Posterior vena cava (tissue), 2 donors: ENCODE measurements at regions not wholly inside any gene's neighbourhood (a gene's known extent, or its start where the extent isn't known, plus 50 kb on each side); places are given as distances from the start of the nearest gene placed in this dataset.

Experiments used
- DNase-seq: peaks from one replicate; pipeline ENCODE4 v3.0.0-alpha.2; 2020; ENCODE audit warnings: low spot score
- intact Hi-C, 2 donors: fragments of 100-400 bp; cut with DNase I; formaldehyde crosslinking; loops; one replicate each; pipeline versions ENCODE4 v1.14.1 to v1.14.2; 2022 to 2023
- donor health status: DM: yes; HTN: yes; CAD: no.
- donor health status: DM: yes; HTN: yes; CAD: no.

DNA sequence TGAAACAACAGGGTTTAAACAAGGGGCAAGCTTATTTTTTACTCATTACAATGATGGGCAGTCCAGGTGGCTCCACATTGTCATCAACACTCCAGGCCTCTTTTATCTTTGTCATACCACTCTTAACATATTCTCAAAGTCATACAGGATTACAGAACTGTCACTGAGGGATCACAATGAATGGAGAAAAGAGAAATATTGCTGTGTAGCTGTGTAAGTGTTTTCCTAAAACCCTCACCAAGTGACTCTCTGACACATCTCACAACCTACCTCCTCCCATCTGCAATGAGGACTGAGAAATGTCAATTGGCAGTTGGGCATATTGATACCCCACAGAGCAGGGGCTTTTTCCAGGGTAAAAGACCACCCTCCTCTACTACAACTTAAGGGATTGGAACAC is 562.1 kb downstream of the TBC1D4 start:
- intact Hi-C loops = no loop called here
- no peak for DNase-seq

GRCh38 chr13:74912898-74913297 is 569.1 kb downstream of the TBC1D4 start:
- intact Hi-C loops = no loop called here
- DNase-seq = no peak

- intact Hi-C loops = no loop called here
- no peak for DNase-seq
Observed at GRCh38 chr13:74910415-74910814, 571.6 kb downstream of the TBC1D4 start.

- DNase-seq = no peak
- intact Hi-C loops = no loop called here
Observed at GRCh38 chr13:74907788-74908187, 574.2 kb downstream of the TBC1D4 start.

- intact Hi-C loops = no loop called here
- DNase-seq = no peak
Observed at GRCh38 chr13:74904556-74904955, 577.4 kb downstream of the TBC1D4 start.

GRCh38 chr13:74895042-74895796 is 586.8 kb downstream of the TBC1D4 start:
- intact Hi-C loops = no loop called here
- no peak for DNase-seq

GRCh38 chr13:74892096-74892495 is 589.9 kb downstream of the TBC1D4 start:
- intact Hi-C loops = no loop called here
- no peak for DNase-seq

GRCh38 chr13:74891610-74892009 is 590.4 kb downstream of the TBC1D4 start:
- intact Hi-C loops = no loop called here
- no peak for DNase-seq

- DNase-seq = no peak
- intact Hi-C loops = no loop called here
Observed at GRCh38 chr13:74889321-74889720, 592.6 kb downstream of the TBC1D4 start.

GRCh38 chr13:74886502-74886901 is 595.5 kb downstream of the TBC1D4 start:
- intact Hi-C loops = loop anchor here in 1 of 2 donors (2.0 kb wide), 1 partner anchor 74 kb away; no protein-coding TSS in a partner anchor
- DNase-seq = no peak

DNA sequence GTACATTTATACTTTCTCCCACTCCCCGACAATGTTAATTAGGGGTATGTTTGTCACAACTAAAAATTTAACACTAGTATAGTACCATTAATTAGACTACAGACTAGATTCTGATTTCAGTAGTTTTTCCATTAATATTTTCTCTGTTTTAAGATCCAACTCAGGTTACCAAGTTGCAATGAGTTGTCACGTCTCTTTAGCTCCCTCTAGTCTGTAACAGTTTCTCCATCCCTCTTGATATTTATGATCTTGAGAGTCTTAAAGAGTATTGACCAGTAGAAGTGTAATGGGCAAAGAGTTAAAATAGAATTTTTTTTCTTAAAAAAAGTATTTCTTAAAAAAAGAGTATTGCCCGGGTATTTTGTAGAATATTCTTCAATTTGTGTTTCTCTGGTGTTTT is 598.1 kb downstream of the TBC1D4 start:
- intact Hi-C loops = no loop called here
- DNase-seq = no peak

DNA sequence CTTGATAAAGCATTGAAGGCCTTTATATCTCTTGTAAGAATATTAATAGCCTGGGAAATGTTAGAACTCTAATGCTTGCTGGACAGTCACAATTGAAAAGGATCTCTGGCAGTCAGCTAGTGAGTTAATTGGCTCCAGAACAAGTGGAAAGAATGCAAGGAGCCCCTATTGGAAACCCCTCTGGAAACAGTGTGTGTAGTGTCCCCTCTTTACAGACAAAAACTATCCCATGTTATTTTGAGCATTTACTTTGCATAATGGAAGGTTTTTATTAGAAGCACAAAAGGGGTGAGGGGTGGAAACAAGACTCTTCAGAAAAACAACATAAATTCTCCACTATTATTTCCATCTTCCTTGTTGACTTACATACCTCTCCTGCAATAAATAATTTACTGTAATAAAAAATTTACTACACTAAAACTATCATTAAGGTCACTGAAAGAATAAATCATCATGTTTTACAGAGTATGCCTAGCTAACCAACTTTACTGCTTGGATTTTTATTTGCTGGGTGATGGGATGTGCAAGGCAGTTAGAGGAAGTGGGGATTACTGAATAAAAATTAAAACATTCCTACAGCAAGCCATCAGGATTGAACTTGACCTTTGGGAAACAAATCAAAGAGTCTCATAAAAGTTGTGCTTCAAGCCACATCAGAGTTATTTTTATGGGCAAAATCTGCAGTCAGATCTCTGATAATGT is 610.4 kb downstream of the TBC1D4 start:
- intact Hi-C loops = no loop called here
- DNase-seq = no peak

- intact Hi-C loops = no loop called here
- DNase-seq = no peak
Observed at GRCh38 chr13:74870865-74871264, 611.1 kb downstream of the TBC1D4 start.

- no peak for DNase-seq
- intact Hi-C loops = no loop called here
Observed at GRCh38 chr13:74869846-74870245, 612.1 kb downstream of the TBC1D4 start.

- intact Hi-C loops = no loop called here
- DNase-seq = no peak
Observed at GRCh38 chr13:74868049-74868448, 613.9 kb downstream of the TBC1D4 start.

GRCh38 chr13:74867460-74867859 is 614.5 kb downstream of the TBC1D4 start:
- DNase-seq = no peak
- intact Hi-C loops = no loop called here

- DNase-seq = no peak
- intact Hi-C loops = no loop called here
Observed at GRCh38 chr13:74866101-74866500, 615.9 kb downstream of the TBC1D4 start.

- intact Hi-C loops = no loop called here
- DNase-seq = no peak
Observed at GRCh38 chr13:74865656-74866055, 616.3 kb downstream of the TBC1D4 start.

GRCh38 chr13:74860789-74861188 is 621.2 kb downstream of the TBC1D4 start:
- intact Hi-C loops = no loop called here
- no peak for DNase-seq

DNA sequence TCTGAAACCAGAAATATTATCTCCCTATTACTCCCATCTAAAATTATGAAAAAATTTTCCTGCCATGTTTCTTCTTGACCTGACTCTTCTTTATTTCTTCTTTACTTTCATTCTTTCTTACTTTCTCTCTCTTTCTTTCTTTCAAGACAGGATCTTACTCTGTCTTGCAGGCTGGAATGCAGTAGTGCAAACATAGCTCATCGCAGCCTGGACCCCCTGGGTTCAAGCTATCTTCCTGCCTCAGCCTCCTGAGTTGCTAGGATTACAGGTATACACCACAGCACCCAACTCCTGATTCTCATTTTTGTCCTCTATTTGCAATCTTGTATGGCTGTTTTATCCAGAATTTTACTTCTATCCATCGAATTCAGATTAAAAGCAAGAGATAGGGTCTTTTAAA is 631.1 kb downstream of the TBC1D4 start:
- intact Hi-C loops = no loop called here
- no peak for DNase-seq

DNA sequence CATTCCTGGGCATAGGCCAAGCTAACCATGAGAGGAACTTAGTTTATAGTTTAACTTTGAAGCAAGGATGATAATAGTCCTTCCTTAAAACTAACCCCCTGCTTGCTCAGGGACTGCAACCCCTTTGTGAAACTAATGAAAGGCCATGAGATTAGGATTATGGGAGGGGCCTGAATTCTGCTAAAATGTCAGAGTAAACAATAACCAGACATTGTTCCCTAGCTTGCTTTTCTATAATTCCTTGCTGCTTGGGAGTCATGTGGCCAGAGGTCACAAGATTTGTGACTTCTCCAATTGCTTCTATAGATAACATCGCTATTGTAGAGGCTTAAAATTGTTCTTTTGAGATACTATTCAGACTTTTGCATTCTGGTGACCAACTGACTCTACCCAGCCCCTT is 634.0 kb downstream of the TBC1D4 start:
- intact Hi-C loops = no loop called here
- DNase-seq = no peak
